ENCODE measurements at regions not wholly inside any gene's neighbourhood (a gene's known extent, or its start where the extent isn't known, plus 50 kb on each side); places are given as distances from the start of the nearest gene placed in this dataset.

DNA sequence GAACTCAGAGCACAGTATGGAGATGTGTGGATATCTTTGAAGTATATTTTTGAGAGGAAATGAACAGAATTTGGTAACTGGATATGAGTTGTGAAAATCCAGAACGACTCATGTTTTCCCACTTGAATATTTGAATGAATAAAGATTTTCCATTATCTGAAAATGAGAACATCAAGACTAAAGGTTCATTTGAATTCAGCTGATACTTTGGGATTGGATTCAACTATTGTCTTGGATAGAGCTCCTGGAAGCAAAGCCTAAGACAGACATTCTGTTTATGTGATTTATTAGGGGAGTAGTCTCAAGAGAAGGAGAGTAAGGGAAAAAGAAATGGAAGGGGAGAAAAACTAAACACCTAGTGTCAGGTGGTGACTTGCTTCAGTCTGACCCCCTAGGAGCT lies 256.0 kb upstream of the LYPLAL1 start:
- no peaks in the 10 kb centered on the region for H3F3A ChIP-seq (ENCODE audit: low read length, unreplicated experiment)
- no peaks in the 10 kb centered on the region for H4K20me1 ChIP-seq (ENCODE audit: low read length)
- no peak overlapping the region for H3K4me2 ChIP-seq (ENCODE audit: low read length)
- TF ChIP-seq, protein P1, sequence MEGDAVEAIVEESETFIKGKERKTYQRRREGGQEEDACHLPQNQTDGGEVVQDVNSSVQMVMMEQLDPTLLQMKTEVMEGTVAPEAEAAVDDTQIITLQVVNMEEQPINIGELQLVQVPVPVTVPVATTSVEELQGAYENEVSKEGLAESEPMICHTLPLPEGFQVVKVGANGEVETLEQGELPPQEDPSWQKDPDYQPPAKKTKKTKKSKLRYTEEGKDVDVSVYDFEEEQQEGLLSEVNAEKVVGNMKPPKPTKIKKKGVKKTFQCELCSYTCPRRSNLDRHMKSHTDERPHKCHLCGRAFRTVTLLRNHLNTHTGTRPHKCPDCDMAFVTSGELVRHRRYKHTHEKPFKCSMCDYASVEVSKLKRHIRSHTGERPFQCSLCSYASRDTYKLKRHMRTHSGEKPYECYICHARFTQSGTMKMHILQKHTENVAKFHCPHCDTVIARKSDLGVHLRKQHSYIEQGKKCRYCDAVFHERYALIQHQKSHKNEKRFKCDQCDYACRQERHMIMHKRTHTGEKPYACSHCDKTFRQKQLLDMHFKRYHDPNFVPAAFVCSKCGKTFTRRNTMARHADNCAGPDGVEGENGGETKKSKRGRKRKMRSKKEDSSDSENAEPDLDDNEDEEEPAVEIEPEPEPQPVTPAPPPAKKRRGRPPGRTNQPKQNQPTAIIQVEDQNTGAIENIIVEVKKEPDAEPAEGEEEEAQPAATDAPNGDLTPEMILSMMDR (conservative IDR thresholded peaks at IDR 0.05; ENCODE audit: low read depth, low read length), result no peak
- TF ChIP-seq EZH2 (IDR thresholded peaks at IDR 0.05; ENCODE audit: low read length, unreplicated experiment) (no peak), EZH2phosphoT487 (IDR thresholded peaks at IDR 0.05; ENCODE audit: borderline replicate concordance, low read length) (no peak)
- no peak overlapping the region for H2AFZ ChIP-seq (ENCODE audit: low read length)
- H3K9me2 ChIP-seq (replicated peaks; ENCODE audit: low read length), result no peaks in the 10 kb centered on the region
- ChIA-PET POLR2A (ENCODE audit: unreplicated experiment) (no interaction called here), CTCF (no interaction called here)
- H3K27me3 ChIP-seq (ENCODE audit: low read length), result no peaks in the 10 kb centered on the region
- BruUV-seq (replicated peaks), result no TSS peak
- H3K9me3 ChIP-seq (ENCODE audit: low read length), result no peaks in the 10 kb centered on the region
- no peak overlapping the region for H3K27ac ChIP-seq (ENCODE audit: low read length)
- H3K79me2 ChIP-seq (ENCODE audit: low read length), result no peaks in the 10 kb centered on the region
- no peak overlapping the region for H3K4me3 ChIP-seq (ENCODE audit: low read length)
- no peaks in the 10 kb centered on the region for H3K36me3 ChIP-seq (ENCODE audit: low read depth, low read length)
- DNase-seq (no peak), ATAC-seq (no peak)
- intact Hi-C loops (cut with micrococcal nuclease), result loop anchor here (10.0 kb wide), 1 partner anchor 63 kb away; no protein-coding TSS in a partner anchor
- H3K4me1 ChIP-seq (ENCODE audit: insufficient read depth, low read length), result no peaks in the 10 kb centered on the region
- H3K9ac ChIP-seq (ENCODE audit: low read length), result no peak overlapping the region

DNA sequence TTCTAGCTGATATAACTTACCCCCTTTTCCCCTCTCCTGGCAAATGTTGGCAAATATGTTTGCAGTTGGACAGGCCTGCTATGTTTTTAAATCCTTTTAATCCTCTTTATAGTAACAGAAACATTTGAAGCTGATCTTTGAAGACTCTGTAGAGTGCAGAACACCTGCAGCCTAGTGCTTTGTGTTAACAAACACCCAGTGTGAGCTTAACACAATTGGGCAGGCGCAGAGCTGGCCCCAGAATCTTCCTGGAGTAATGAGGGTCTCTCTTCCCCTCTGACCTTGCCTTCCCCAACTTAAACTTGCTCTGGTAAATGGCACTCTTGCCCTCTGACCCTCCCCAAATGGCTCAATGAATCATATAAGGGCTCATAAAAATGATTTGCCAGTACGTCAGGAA lies 247.9 kb upstream of the LYPLAL1 start:
- Histone ChIP-seq H3K4me1 (ENCODE audit: insufficient read depth, low read length) (no peaks in the 10 kb centered on the region), H4K20me1 (ENCODE audit: low read length) (no peaks in the 10 kb centered on the region), H2AFZ (ENCODE audit: low read length) (no peak overlapping the region), H3K9me3 (ENCODE audit: low read length) (no peaks in the 10 kb centered on the region), H3K27me3 (ENCODE audit: low read length) (no peaks in the 10 kb centered on the region), H3K9me2 (replicated peaks; ENCODE audit: low read length) (no peaks in the 10 kb centered on the region), H3K27ac (ENCODE audit: low read length) (no peak overlapping the region), H3K79me2 (ENCODE audit: low read length) (no peaks in the 10 kb centered on the region), H3K4me3 (ENCODE audit: low read length) (no peak overlapping the region), H3K9ac (ENCODE audit: low read length) (no peak overlapping the region), H3K4me2 (ENCODE audit: low read length) (no peak overlapping the region), H3F3A (ENCODE audit: low read length, unreplicated experiment) (no peaks in the 10 kb centered on the region), H3K36me3 (ENCODE audit: low read depth, low read length) (no peaks in the 10 kb centered on the region)
- DNase-seq (no peak), ATAC-seq (no peak)
- BruUV-seq (replicated peaks), result no TSS peak
- POLR2A ChIA-PET (ENCODE audit: unreplicated experiment), result no interaction called here
- TF ChIP-seq EZH2phosphoT487 (IDR thresholded peaks at IDR 0.05; ENCODE audit: borderline replicate concordance, low read length) (no peak), EZH2 (IDR thresholded peaks at IDR 0.05; ENCODE audit: low read length, unreplicated experiment) (no peak)
- TF ChIP-seq, protein P1 (conservative IDR thresholded peaks at IDR 0.05; ENCODE audit: low read depth, low read length), result no peak
- CTCF ChIA-PET, result no interaction called here
- intact Hi-C loops (cut with micrococcal nuclease), result no loop called here

DNA sequence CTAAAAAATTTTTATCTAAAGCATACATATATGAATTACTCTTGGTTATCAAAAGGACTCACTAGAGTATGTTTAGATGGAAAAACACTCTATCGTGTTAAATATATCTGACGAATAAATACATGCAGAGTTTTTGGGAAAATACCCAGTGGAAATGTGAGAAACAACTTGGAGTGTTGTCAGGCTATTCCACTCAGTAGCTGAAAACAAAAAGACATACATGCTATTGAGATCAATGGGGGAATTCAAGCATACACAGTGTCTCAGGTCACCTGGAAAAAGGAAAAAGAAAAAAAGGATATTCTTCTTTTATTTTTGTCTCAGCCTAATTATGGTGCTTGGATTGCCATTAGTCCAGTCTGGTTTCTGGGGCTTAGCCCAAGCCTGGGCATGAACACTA lies 247.0 kb upstream of the LYPLAL1 start:
- Histone ChIP-seq H3K27me3 (ENCODE audit: low read length) (no peaks in the 10 kb centered on the region), H2AFZ (ENCODE audit: low read length) (no peak overlapping the region), H4K20me1 (ENCODE audit: low read length) (no peaks in the 10 kb centered on the region), H3K4me2 (ENCODE audit: low read length) (no peak overlapping the region), H3K27ac (ENCODE audit: low read length) (no peak overlapping the region), H3K36me3 (ENCODE audit: low read depth, low read length) (no peaks in the 10 kb centered on the region), H3K4me1 (ENCODE audit: insufficient read depth, low read length) (no peaks in the 10 kb centered on the region), H3K9ac (ENCODE audit: low read length) (no peak overlapping the region), H3K4me3 (ENCODE audit: low read length) (no peak overlapping the region), H3K9me3 (ENCODE audit: low read length) (no peaks in the 10 kb centered on the region), H3K79me2 (ENCODE audit: low read length) (no peaks in the 10 kb centered on the region), H3K9me2 (replicated peaks; ENCODE audit: low read length) (no peaks in the 10 kb centered on the region), H3F3A (ENCODE audit: low read length, unreplicated experiment) (no peaks in the 10 kb centered on the region)
- ATAC-seq (no peak), DNase-seq (no peak)
- intact Hi-C loops (cut with micrococcal nuclease), result no loop called here
- ChIA-PET CTCF (no interaction called here), POLR2A (ENCODE audit: unreplicated experiment) (no interaction called here)
- no peak for TF ChIP-seq EZH2phosphoT487 (IDR thresholded peaks at IDR 0.05; ENCODE audit: borderline replicate concordance, low read length)
- no peak for TF ChIP-seq EZH2 (IDR thresholded peaks at IDR 0.05; ENCODE audit: low read length, unreplicated experiment)
- TF ChIP-seq, protein P1 (conservative IDR thresholded peaks at IDR 0.05; ENCODE audit: low read depth, low read length), result no peak
- no TSS peak for BruUV-seq (replicated peaks)
